ENCODE measurements at regions not wholly inside any gene's neighbourhood (a gene's known extent, or its start where the extent isn't known, plus 50 kb on each side); places are given as distances from the start of the nearest gene placed in this dataset.

GRCh38 chr3:25985621-25986020 is 195.7 kb downstream of the OXSM start:
- Histone ChIP-seq H2BK5ac (ENCODE audit: low read depth, low read length) (no peak overlapping the region), H3K14ac (ENCODE audit: insufficient read length) (no peak overlapping the region), H3K9ac (replicated peaks in 1 of 4; ENCODE audit: extremely low read depth in 1 of 4, low read depth in 3 of 4, low read length in 3 of 4) (no peak overlapping the region), H3K4me3 (ENCODE audit: extremely low read depth in 1 of 4, insufficient read depth in 2 of 4, low read depth in 3 of 4, low read length in 4 of 4) (no peak overlapping the region), H2BK15ac (ENCODE audit: low read length) (no peak overlapping the region), H3K4me2 (ENCODE audit: insufficient read depth in 1 of 2, low read depth in 2 of 2, low read length in 2 of 2) (no peak overlapping the region), H4K8ac (ENCODE audit: extremely low read depth, insufficient read depth, low read length) (no peak overlapping the region), H3K4me1 (replicated peaks in 1 of 4; ENCODE audit: control insufficient read depth in 3 of 4, insufficient read depth in 4 of 4, low read length in 3 of 4) (no peaks in the 10 kb centered on the region), H3K9me3 (ENCODE audit: insufficient read depth in 2 of 2, low read depth in 1 of 2, low read length in 1 of 2) (no peaks in the 10 kb centered on the region), H3K36me3 (ENCODE audit: control insufficient read depth in 2 of 4, insufficient read depth in 4 of 4, low read length in 3 of 4) (no peaks in the 10 kb centered on the region), H2AK5ac (ENCODE audit: low read depth, low read length) (no peak overlapping the region), H4K20me1 (replicated peaks in 1 of 2; ENCODE audit: control insufficient read depth in 1 of 2, insufficient read depth in 2 of 2, low read length in 2 of 2) (no peaks in the 10 kb centered on the region), H3K27me3 (replicated peaks in 1 of 4; ENCODE audit: control insufficient read depth in 3 of 4, extremely low read depth in 1 of 4, insufficient read depth in 3 of 4, low read length in 3 of 4) (no peaks in the 10 kb centered on the region), H2AFZ (ENCODE audit: low read length) (no peak overlapping the region), H4K5ac (ENCODE audit: insufficient read length, low read depth, low read length) (no peak overlapping the region), H4K91ac (replicated peaks; ENCODE audit: insufficient read length, low read length) (no peak overlapping the region), H2BK120ac (replicated peaks; ENCODE audit: low read depth, low read length) (no peak overlapping the region), H2BK20ac (ENCODE audit: low read length) (no peak overlapping the region), H2BK12ac (ENCODE audit: low read depth, low read length) (no peak overlapping the region), H3K4ac (replicated peaks; ENCODE audit: insufficient read length, low read depth, low read length) (no peak overlapping the region), H3K23me2 (ENCODE audit: low read depth, low read length) (no peaks in the 10 kb centered on the region), H3K79me1 (ENCODE audit: low read depth, low read length) (no peaks in the 10 kb centered on the region), H3K79me2 (ENCODE audit: control insufficient read depth in 1 of 2, insufficient read depth in 2 of 2, low read length in 2 of 2) (no peaks in the 10 kb centered on the region), H3K23ac (ENCODE audit: insufficient read length) (no peak overlapping the region), H3K56ac (replicated peaks; ENCODE audit: insufficient read length, low read depth, low read length) (no peak overlapping the region), H3K27ac (ENCODE audit: low read depth, low read length) (no peak overlapping the region), H3K18ac (ENCODE audit: extremely low read depth, low read length) (no peak overlapping the region)
- ChIA-PET CTCF (ENCODE audit: partially characterized antibody) (interaction anchor here (1.0 kb wide), 1 partner anchor 126 kb away, joined by 3 read pairs; no protein-coding TSS in a partner anchor), POLR2A (ENCODE audit: partially characterized antibody) (no interaction called here)
- DNase-seq (ENCODE audit: low read depth in 1 of 2, low spot score in 2 of 2) (no peak), FAIRE-seq (no peak)
- 79% methylated on average over 1 of the region's 1 CpG; no CpG with 5 or more reads in 1 of the 2 experiments for WGBS, 2 experiments (ENCODE audit: extremely low coverage in 1 of 2, insufficient coverage in 1 of 2, insufficient read length in 1 of 2, insufficient replicate concordance in 2 of 2, low coverage in 1 of 2, low lambda C conversion rate in 2 of 2, missing lambda C conversion rate in 1 of 2)
- no peak for TF ChIP-seq YY1 (IDR thresholded peaks at IDR 0.05; ENCODE audit: low read depth, low read length)
- TF ChIP-seq KDM1A (IDR thresholded peaks at IDR 0.05; ENCODE audit: borderline replicate concordance, low read length) = no peak
- no peak for TF ChIP-seq ATF2 (IDR thresholded peaks at IDR 0.05; ENCODE audit: low read length)
- TF ChIP-seq EZH2 (IDR thresholded peaks at IDR 0.05; ENCODE audit: low read depth, low read length, severe bottlenecking) = no peak
- no peak for TF ChIP-seq GABPA (IDR thresholded peaks at IDR 0.05; ENCODE audit: borderline replicate concordance, insufficient read depth, low read length)
- TF ChIP-seq SP1 (IDR thresholded peaks at IDR 0.05; ENCODE audit: low read depth, low read length) = no peak
- TF ChIP-seq RXRA (IDR thresholded peaks at IDR 0.05; ENCODE audit: insufficient read depth, low read depth, low read length) = no peak
- TF ChIP-seq CTBP2 (IDR thresholded peaks at IDR 0.05; ENCODE audit: borderline replicate concordance, insufficient read depth, insufficient read length, low read length) = no peak
- TF ChIP-seq CBX8 (IDR thresholded peaks at IDR 0.05; ENCODE audit: borderline replicate concordance, low read depth, low read length) = no peak
- TF ChIP-seq RAD21 (IDR thresholded peaks at IDR 0.05 in 1 of 2, conservative IDR thresholded peaks at IDR 0.05 in 1 of 2; ENCODE audit: low read depth in 2 of 2, low read length in 2 of 2) = no peak
- TF ChIP-seq GTF2F1 (IDR thresholded peaks at IDR 0.05; ENCODE audit: borderline replicate concordance, low read depth, low read length) = no peak
- no peak for TF ChIP-seq HDAC2 (IDR thresholded peaks at IDR 0.05; ENCODE audit: borderline replicate concordance in 1 of 2, low read depth in 2 of 2, low read length in 2 of 2)
